MM.1S (cell line): ENCODE measurements at regions not wholly inside any gene's neighbourhood (a gene's known extent, or its start where the extent isn't known, plus 50 kb on each side); places are given as distances from the start of the nearest gene placed in this dataset.

Experiments
- DNase-seq: peaks from one replicate; pipeline ENCODE4 v3.0.0-alpha.2; 2015
- H2AFZ ChIP-seq: fragments of 300-600 bp; sonication (generic); 2 replicates; pipeline ENCODE4 v1.6.0; 2016; ENCODE audit warnings: antibody characterized with exemption, low read length
- H3F3A ChIP-seq: fragments of 300-600 bp; sonication (generic); 2 replicates; pipeline ENCODE4 v1.6.1; 2016; ENCODE audit warnings: mild to moderate bottlenecking, antibody characterized with exemption, low read length, moderate library complexity, mixed read lengths; ENCODE audit not compliant: insufficient read depth
- H3K27ac ChIP-seq: fragments of 300-600 bp; sonication (generic); 2 replicates; pipeline ENCODE4 v1.5.1; 2016; ENCODE audit warnings: mild to moderate bottlenecking, low read length
- H3K27me3 ChIP-seq: fragments of 300-600 bp; sonication (generic); replicated peaks from 2 replicates; pipeline ENCODE4 v1.6.0; 2016; ENCODE audit warnings: low read length; ENCODE audit not compliant: insufficient read depth
- H3K36me3 ChIP-seq: fragments of 300-600 bp; sonication (generic); replicated peaks from 2 replicates; pipeline ENCODE4 v1.6.1; 2016; ENCODE audit warnings: mild to moderate bottlenecking, low read length, mixed read lengths; ENCODE audit not compliant: insufficient read depth
- H3K4me1 ChIP-seq: fragments of 300-600 bp; sonication (generic); 2 replicates; pipeline ENCODE4 v1.6.1; 2016; ENCODE audit warnings: low read length, mixed read lengths
- H3K4me2 ChIP-seq: fragments of 300-600 bp; sonication (generic); 2 replicates; pipeline ENCODE4 v1.6.0; 2016; ENCODE audit warnings: low read depth, low read length
- H3K4me3 ChIP-seq: fragments of 300-600 bp; sonication (generic); 2 replicates; pipeline ENCODE4 v1.5.1; 2016; ENCODE audit warnings: low read length, mixed read lengths
- H3K79me2 ChIP-seq: fragments of 300-600 bp; sonication (generic); 2 replicates; pipeline ENCODE4 v1.6.1; 2016; ENCODE audit warnings: mixed run types, low read length, mixed read lengths
- H3K9ac ChIP-seq: fragments of 300-600 bp; sonication (generic); 2 replicates; pipeline ENCODE4 v1.6.1; 2016; ENCODE audit warnings: low read length, mixed read lengths
- H3K9me2 ChIP-seq: fragments of 300-600 bp; sonication (generic); replicated peaks from 2 replicates; pipeline ENCODE4 v1.6.1; 2016; ENCODE audit warnings: mild to moderate bottlenecking, low read length, mixed read lengths; ENCODE audit not compliant: insufficient read depth
- H3K9me3 ChIP-seq: fragments of 300-600 bp; sonication (generic); replicated peaks from 2 replicates; pipeline ENCODE4 v1.6.1; 2016; ENCODE audit warnings: mild to moderate bottlenecking, low read length, mixed read lengths; ENCODE audit not compliant: insufficient read depth
- H4K20me1 ChIP-seq: fragments of 300-600 bp; sonication (generic); 2 replicates; pipeline ENCODE4 v1.6.1; 2016; ENCODE audit warnings: mild to moderate bottlenecking, low read length, moderate library complexity, mixed read lengths; ENCODE audit not compliant: insufficient read depth
- EZH2 ChIP-seq: fragments of 300-600 bp; sonication (generic); optimal IDR thresholded peaks from 2 replicates; pipeline ENCODE3; 2017; ENCODE audit warnings: low read depth, mild to moderate bottlenecking, antibody characterized with exemption, low read length, mixed read lengths
- EZH2phosphoT487 ChIP-seq: fragments of 300-600 bp; sonication (generic); IDR thresholded peaks from 2 replicates; pipeline ENCODE4 v1.6.1; 2018; ENCODE audit warnings: antibody characterized with exemption, low read length
- TF ChIP-seq, protein P1 (sequence below): fragments of 300-600 bp; sonication (generic); IDR thresholded peaks from 2 replicates; pipeline ENCODE4 v1.5.1; 2016; ENCODE audit warnings: antibody characterized with exemption, low read length, mixed read lengths

DNA sequence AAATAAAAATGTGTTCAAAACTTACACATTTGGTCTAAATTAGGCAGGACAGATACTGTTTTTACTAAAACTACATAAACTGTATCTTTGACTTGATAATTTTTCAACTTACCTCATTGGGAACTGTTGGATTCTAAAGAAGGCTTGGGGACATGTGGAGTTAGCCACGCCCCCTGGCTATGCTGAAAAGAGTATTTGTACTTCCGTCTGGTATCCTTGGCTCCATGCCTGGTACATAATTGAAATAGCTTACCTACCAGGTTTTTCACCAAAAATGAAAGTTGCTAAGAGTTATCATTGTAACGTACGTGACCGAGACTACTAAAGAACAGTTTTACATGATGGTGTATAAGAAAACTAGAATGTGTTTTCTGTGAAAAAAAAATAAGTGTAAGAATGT lies 604.8 kb upstream of the IGFBP3 start:
- H4K20me1 ChIP-seq = no peaks in the 10 kb centered on the region
- H3K9me3 ChIP-seq = no peaks in the 10 kb centered on the region
- no peak overlapping the region for H3K4me3 ChIP-seq
- H3K79me2 ChIP-seq = no peaks in the 10 kb centered on the region
- H3K4me1 ChIP-seq = no peaks in the 10 kb centered on the region
- H3K9me2 ChIP-seq = no peaks in the 10 kb centered on the region
- no peak for TF ChIP-seq EZH2phosphoT487
- TF ChIP-seq, protein P1, sequence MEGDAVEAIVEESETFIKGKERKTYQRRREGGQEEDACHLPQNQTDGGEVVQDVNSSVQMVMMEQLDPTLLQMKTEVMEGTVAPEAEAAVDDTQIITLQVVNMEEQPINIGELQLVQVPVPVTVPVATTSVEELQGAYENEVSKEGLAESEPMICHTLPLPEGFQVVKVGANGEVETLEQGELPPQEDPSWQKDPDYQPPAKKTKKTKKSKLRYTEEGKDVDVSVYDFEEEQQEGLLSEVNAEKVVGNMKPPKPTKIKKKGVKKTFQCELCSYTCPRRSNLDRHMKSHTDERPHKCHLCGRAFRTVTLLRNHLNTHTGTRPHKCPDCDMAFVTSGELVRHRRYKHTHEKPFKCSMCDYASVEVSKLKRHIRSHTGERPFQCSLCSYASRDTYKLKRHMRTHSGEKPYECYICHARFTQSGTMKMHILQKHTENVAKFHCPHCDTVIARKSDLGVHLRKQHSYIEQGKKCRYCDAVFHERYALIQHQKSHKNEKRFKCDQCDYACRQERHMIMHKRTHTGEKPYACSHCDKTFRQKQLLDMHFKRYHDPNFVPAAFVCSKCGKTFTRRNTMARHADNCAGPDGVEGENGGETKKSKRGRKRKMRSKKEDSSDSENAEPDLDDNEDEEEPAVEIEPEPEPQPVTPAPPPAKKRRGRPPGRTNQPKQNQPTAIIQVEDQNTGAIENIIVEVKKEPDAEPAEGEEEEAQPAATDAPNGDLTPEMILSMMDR = no peak
- no peak for TF ChIP-seq EZH2
- H3K27me3 ChIP-seq = no peaks in the 10 kb centered on the region
- H3K27ac ChIP-seq = no peak overlapping the region
- H3K36me3 ChIP-seq = no peaks in the 10 kb centered on the region
- no peak overlapping the region for H3K9ac ChIP-seq
- DNase-seq = no peak
- H3F3A ChIP-seq = no peaks in the 10 kb centered on the region
- H2AFZ ChIP-seq = no peak overlapping the region
- no peak overlapping the region for H3K4me2 ChIP-seq

DNA sequence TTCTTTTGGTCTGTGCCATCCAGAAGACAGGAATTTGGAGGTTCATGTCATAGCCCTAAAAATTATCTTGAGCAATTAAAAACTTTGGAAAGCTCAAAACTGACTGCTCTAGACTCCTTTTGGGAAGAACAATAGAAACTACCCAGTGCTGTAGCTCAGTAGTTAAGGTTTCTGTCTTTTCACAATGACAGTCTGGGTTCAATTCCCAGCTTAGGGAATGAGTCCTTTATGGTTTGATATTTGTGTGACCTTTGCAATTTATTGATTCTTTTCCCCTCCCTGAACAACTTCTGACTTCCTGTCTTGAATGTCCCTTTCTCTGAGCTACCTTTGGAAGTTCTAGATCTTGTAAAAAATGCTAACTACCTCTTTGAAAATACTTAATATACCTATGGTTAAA lies 603.3 kb upstream of the IGFBP3 start:
- no peaks in the 10 kb centered on the region for H3K9me2 ChIP-seq

DNA sequence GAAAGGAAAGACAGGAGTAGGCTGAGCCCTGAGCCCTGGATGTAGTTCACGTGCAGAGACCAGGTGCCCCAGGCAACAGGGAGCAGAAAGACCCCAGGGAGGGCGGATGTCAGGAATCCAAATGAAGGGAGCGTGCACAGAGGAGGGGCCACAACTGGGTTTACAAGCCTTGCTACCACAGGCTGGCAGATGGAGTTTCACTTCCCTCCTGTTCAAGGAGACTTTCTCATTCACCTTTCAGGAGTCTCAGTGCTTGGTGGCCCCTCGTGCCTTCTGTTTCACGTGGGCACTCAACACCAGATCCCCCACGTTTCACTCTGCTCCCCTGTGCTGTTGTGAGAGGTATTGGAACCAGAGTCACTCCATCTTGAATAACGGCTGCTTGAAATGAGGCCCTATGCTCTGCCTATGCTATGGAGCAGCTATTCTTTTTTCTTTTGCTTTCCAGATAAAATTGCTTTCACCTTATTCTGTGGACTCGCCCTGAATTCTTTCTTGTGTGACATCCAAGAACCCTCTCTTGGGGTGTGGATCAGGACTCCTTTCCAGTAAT lies 601.4 kb upstream of the IGFBP3 start:
- H2AFZ ChIP-seq = no peak overlapping the region
- no peaks in the 10 kb centered on the region for H3F3A ChIP-seq
- H3K9ac ChIP-seq = no peak overlapping the region
- H3K27me3 ChIP-seq = no peaks in the 10 kb centered on the region
- no peak for TF ChIP-seq EZH2phosphoT487
- TF ChIP-seq EZH2 = no peak
- TF ChIP-seq, protein P1 = no peak
- H3K9me3 ChIP-seq = no peaks in the 10 kb centered on the region
- no peaks in the 10 kb centered on the region for H3K79me2 ChIP-seq
- no peak overlapping the region for H3K4me2 ChIP-seq
- no peaks in the 10 kb centered on the region for H3K9me2 ChIP-seq
- no peaks in the 10 kb centered on the region for H3K4me1 ChIP-seq
- H3K36me3 ChIP-seq = no peaks in the 10 kb centered on the region
- no peak for DNase-seq
- no peak overlapping the region for H3K27ac ChIP-seq
- no peaks in the 10 kb centered on the region for H4K20me1 ChIP-seq
- H3K4me3 ChIP-seq = no peak overlapping the region

More for the DNA sequence above, 603.3 kb upstream of the IGFBP3 start:
- H3K4me2 ChIP-seq = no peak overlapping the region
- H3K36me3 ChIP-seq = no peaks in the 10 kb centered on the region
- no peak overlapping the region for H3K4me3 ChIP-seq
- no peak for DNase-seq
- no peaks in the 10 kb centered on the region for H4K20me1 ChIP-seq
- no peaks in the 10 kb centered on the region for H3F3A ChIP-seq
- H3K79me2 ChIP-seq = no peaks in the 10 kb centered on the region
- no peak overlapping the region for H3K9ac ChIP-seq
- H3K9me3 ChIP-seq = no peaks in the 10 kb centered on the region
- H3K4me1 ChIP-seq = no peaks in the 10 kb centered on the region
- no peaks in the 10 kb centered on the region for H3K27me3 ChIP-seq
- H3K27ac ChIP-seq = no peak overlapping the region
- TF ChIP-seq EZH2 = no peak
- no peak for TF ChIP-seq EZH2phosphoT487
- TF ChIP-seq, protein P1 = no peak
- no peak overlapping the region for H2AFZ ChIP-seq
